Activated naive CD4-positive, alpha-beta T cell treated with anti-CD3 and anti-CD28 coated beads, Interleukin-2, amount 10 ng/mL, durations not matched to agents 7 days and 5 days (primary cell): ENCODE measurements at regions not wholly inside any gene's neighbourhood (a gene's known extent, or its start where the extent isn't known, plus 50 kb on each side); places are given as distances from the start of the nearest gene placed in this dataset.
A peak's percentile ranks its signal among the peaks of the same experiment; 100 is the strongest.

Experiments
- CTCF ChIA-PET: fragments of 350-600 bp; sonication (Branson Sonifier 250); formaldehyde crosslinking; loops from one replicate; lab custom pipeline; 2021; ENCODE audit warnings: antibody characterized with exemption; lab: Charles Lee
- DNase-seq: peaks from one replicate; pipeline ENCODE4 v3.0.0-alpha.2; 2020
- H3K27ac Mint-ChIP-seq: one replicate; pipeline ENCODE4 v1.8.0; 2021; ENCODE audit warnings: mild to moderate bottlenecking, moderate library complexity, mixed read lengths
- H3K27me3 Mint-ChIP-seq: one replicate; pipeline ENCODE4 v1.8.0; 2021; ENCODE audit warnings: mild to moderate bottlenecking, mixed read lengths
- H3K36me3 Mint-ChIP-seq: one replicate; pipeline ENCODE4 v1.8.0; 2021; ENCODE audit warnings: mixed read lengths
- H3K4me1 Mint-ChIP-seq: one replicate; pipeline ENCODE4 v1.8.0; 2021; ENCODE audit warnings: mixed read lengths
- H3K4me3 Mint-ChIP-seq: one replicate; pipeline ENCODE4 v1.8.0; 2021; ENCODE audit warnings: mild to moderate bottlenecking, moderate library complexity, mixed read lengths
- H3K9me3 Mint-ChIP-seq: one replicate; pipeline ENCODE4 v1.8.0; 2021; ENCODE audit warnings: mixed read lengths

- peaks cover 11% of the 10 kb centered on the region for H3K4me1 Mint-ChIP-seq
- peak; percentile 65 for DNase-seq
- H3K36me3 Mint-ChIP-seq, result no peaks in the 10 kb centered on the region
- H3K4me3 Mint-ChIP-seq, result no peak overlapping the region
- peaks cover 13% of the 10 kb centered on the region for H3K27me3 Mint-ChIP-seq
- no peak overlapping the region for H3K27ac Mint-ChIP-seq
- no peaks in the 10 kb centered on the region for H3K9me3 Mint-ChIP-seq
- CTCF ChIA-PET, result interaction anchor here (0.6 to 2.8 kb wide), 22 partner anchors 9 to 712 kb away, joined by 3 to 41 read pairs (median 3); no protein-coding TSS in a partner anchor
Measured at GRCh38 chr7:25069900-25070443, 55.1 kb downstream of the CYCS start.

- DNase-seq, result no peak
- Mint-ChIP-seq H3K9me3 (no peaks in the 10 kb centered on the region), H3K4me1 (peaks cover 11% of the 10 kb centered on the region), H3K4me3 (no peak overlapping the region), H3K27me3 (peaks cover 19% of the 10 kb centered on the region), H3K27ac (no peak overlapping the region), H3K36me3 (no peaks in the 10 kb centered on the region)
- CTCF ChIA-PET, result interaction anchor here (1.0 to 2.0 kb wide), 5 partner anchors 25 to 256 kb away, joined by 3 to 14 read pairs (median 7); no protein-coding TSS in a partner anchor
Measured at GRCh38 chr7:25068502-25069213, 56.4 kb downstream of the CYCS start.

DNA sequence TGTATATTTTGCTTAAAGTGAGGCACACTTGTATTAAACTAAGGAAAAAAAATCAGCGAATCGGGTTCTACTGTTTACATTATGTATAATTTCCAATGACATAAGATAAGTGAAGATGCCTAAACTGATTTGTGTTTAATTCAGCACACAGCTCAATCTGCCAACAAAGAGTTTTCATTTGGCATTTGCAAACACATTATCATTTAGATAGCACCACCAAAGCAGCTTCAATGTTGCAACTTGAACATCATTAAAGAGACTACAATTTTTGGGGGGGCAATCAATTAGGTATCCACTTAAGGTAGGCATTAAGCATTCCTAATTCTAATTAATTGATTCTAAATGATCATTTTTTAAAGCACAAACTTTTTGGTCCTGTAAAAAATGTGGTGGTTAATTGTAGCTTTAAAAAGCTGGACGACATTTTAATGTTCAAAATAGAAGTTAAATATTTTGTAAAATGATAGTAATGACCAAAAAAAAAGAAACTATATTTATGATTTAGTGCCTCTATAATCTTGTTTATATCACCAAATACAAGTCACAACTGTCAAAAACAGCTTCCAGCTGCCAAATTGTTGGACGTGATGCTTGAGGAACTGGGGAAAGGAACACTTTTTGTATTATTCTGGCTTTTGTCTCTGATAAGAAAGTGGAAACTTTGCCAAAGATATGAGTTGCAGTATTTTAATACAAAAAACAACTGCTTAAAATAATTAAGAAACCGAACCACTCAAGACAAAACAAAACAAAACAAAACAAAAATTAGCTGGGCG, 57.1 kb downstream of the CYCS start:
- no peak for DNase-seq
- Mint-ChIP-seq H3K36me3 (no peaks in the 10 kb centered on the region), H3K27ac (no peak overlapping the region), H3K27me3 (peaks cover 21% of the 10 kb centered on the region), H3K9me3 (no peaks in the 10 kb centered on the region), H3K4me1 (peaks cover 11% of the 10 kb centered on the region), H3K4me3 (no peak overlapping the region)
- CTCF ChIA-PET, result interaction anchor here (1.0 to 2.0 kb wide), 5 partner anchors 26 to 256 kb away, joined by 3 to 14 read pairs (median 7); no protein-coding TSS in a partner anchor

DNA sequence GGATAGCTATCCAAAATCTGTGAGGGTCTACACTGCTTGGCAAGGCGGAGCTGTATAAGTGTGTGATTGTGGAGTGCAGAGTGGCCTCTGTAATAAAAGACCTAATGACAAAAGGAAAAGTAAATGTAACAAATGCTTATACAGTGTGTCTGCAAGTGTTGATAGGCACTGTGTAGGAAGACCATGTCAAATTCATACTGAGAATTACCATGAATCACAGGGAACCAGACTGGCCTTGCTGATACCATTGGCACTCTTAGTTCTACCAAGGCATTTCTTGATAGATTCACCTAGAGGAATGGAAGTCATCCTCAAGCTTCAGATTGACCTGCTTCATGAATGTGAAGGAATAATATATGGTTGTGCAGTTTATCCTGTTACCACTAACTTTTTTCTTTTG, 58.8 kb downstream of the CYCS start:
- Mint-ChIP-seq H3K27ac (no peak overlapping the region), H3K9me3 (no peaks in the 10 kb centered on the region), H3K4me3 (no peak overlapping the region), H3K4me1 (peaks cover 11% of the 10 kb centered on the region), H3K27me3 (peaks cover 30% of the 10 kb centered on the region), H3K36me3 (no peaks in the 10 kb centered on the region)
- CTCF ChIA-PET, result interaction anchor here (1.2 to 2.1 kb wide), 4 partner anchors 84 to 255 kb away, joined by 3 to 5 read pairs (median 4); no protein-coding TSS in a partner anchor
- DNase-seq, result no peak

DNA sequence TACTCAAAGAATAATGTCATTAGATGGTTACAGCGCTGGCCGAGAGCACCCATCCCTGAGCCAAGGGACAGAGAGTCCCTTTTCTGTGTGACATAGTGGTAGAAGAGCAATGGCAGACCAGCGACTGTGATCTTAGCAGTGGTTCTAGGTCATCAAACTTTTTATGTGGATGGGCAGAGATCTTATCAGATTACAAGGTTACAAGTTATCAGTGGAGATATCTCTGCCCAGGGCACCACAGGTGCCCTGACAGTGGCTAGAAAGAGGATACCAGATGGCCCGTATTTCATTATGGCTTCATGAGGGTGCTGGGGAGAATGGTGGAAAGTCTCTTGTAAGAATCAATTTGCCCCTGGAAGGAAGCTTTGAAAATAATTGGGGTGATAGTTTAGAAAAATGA, 62.7 kb downstream of the CYCS start:
- Mint-ChIP-seq H3K9me3 (no peaks in the 10 kb centered on the region), H3K36me3 (no peaks in the 10 kb centered on the region), H3K4me3 (no peak overlapping the region), H3K4me1 (no peaks in the 10 kb centered on the region), H3K27ac (no peak overlapping the region), H3K27me3 (peaks cover 38% of the 10 kb centered on the region)
- CTCF ChIA-PET, result interaction anchor here (1.2 to 1.4 kb wide), 3 partner anchors 30 to 83 kb away, joined by 3 to 4 read pairs (median 3); partner anchors contain the start of gene OSBPL3
- no peak for DNase-seq

DNA sequence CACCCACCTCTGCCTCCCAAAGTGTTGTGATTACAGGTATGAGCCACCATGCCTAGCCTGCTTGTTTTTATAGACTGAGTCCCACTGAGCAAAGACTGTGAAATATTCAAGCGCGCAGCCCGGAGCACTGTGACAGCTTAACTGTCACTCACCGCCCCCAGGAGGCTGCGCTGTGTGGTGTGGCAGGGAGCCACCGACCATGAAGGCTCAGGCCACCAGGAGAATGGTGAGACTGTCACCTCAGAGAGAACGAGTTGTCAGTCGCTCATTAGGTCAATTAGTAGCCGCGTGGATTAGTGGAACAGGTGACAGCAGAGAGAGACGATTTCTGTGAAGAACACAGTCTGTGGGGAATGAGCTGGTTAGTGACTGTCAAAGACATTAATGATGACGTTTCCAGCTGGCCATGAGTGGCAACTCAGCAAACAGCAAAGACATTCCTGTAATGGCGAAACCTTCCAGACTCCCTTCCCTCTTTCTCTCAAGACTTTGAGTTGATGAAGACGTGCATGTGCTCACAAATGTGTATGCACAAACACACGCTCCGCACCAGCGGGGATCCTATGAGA, 64.5 kb downstream of the CYCS start:
- CTCF ChIA-PET, result interaction anchor here (0.6 to 1.2 kb wide), 5 partner anchors 9 to 248 kb away, joined by 3 read pairs; no protein-coding TSS in a partner anchor
- Mint-ChIP-seq H3K36me3 (no peaks in the 10 kb centered on the region), H3K4me3 (no peak overlapping the region), H3K27ac (no peak overlapping the region), H3K4me1 (no peaks in the 10 kb centered on the region), H3K9me3 (no peaks in the 10 kb centered on the region), H3K27me3 (peaks cover 46% of the 10 kb centered on the region)
- DNase-seq, result no peak

- H3K9me3 Mint-ChIP-seq, result no peaks in the 10 kb centered on the region
- no peak overlapping the region for H3K4me3 Mint-ChIP-seq
- CTCF ChIA-PET, result interaction anchor here (1.0 kb wide), 1 partner anchor 10 kb away, joined by 3 read pairs; no protein-coding TSS in a partner anchor
- no peak for DNase-seq
- H3K27me3 Mint-ChIP-seq, result peaks cover 51% of the 10 kb centered on the region
- H3K36me3 Mint-ChIP-seq, result no peaks in the 10 kb centered on the region
- no peaks in the 10 kb centered on the region for H3K4me1 Mint-ChIP-seq
- H3K27ac Mint-ChIP-seq, result no peak overlapping the region
Measured at GRCh38 chr7:25059576-25059975, 65.5 kb downstream of the CYCS start.

- H3K27me3 Mint-ChIP-seq, result peaks cover 49% of the 10 kb centered on the region
- H3K4me3 Mint-ChIP-seq, result no peak overlapping the region
- no peaks in the 10 kb centered on the region for H3K36me3 Mint-ChIP-seq
- CTCF ChIA-PET, result interaction anchor here (0.7 kb wide), 1 partner anchor 490 kb away, joined by 3 read pairs; no protein-coding TSS in a partner anchor
- DNase-seq, result no peak
- H3K27ac Mint-ChIP-seq, result no peak overlapping the region
- no peaks in the 10 kb centered on the region for H3K4me1 Mint-ChIP-seq
- H3K9me3 Mint-ChIP-seq, result no peaks in the 10 kb centered on the region
Measured at GRCh38 chr7:25056368-25056767, 68.7 kb downstream of the CYCS start.

- Mint-ChIP-seq H3K27me3 (peaks cover 46% of the 10 kb centered on the region), H3K4me1 (no peaks in the 10 kb centered on the region), H3K4me3 (no peak overlapping the region), H3K27ac (no peak overlapping the region), H3K9me3 (no peaks in the 10 kb centered on the region), H3K36me3 (no peaks in the 10 kb centered on the region)
- CTCF ChIA-PET, result interaction anchor here (0.7 kb wide), 1 partner anchor 489 kb away, joined by 3 read pairs; no protein-coding TSS in a partner anchor
- no peak for DNase-seq
Measured at GRCh38 chr7:25055520-25056220, 69.4 kb downstream of the CYCS start.

DNA sequence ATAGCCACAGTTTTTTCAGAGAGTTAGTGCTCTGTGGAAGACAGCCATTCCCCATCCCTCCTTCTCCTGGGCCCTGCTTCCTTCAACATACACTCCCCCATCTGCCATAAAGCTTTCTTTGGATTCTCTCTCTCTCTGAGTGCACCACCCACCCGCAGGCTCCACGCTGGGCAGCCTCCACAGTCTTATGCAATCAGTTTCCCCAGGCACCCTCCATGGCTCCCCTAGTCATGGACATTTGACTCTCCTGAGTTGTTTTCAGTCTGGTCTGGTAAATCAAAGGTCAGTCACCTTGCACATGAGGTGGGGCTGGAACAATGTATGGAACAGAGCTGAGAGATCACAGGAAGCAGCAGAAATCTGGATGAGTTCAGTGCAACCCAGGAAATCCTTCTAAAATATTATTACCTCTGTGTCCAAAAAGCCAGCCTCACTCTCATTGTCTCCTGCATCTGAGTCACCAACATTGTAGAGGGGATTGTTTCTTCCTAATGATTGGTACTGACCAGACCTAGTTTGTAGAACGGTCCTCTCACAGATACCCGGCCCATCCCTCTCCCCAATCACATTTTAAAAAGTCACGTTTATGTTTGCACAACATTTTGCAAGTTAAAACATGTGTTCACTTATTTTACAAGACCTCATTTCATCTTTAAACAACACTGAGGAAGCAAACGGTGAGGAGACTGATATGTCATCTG, 70.1 kb downstream of the CYCS start:
- Mint-ChIP-seq H3K36me3 (no peaks in the 10 kb centered on the region), H3K27ac (no peak overlapping the region), H3K4me1 (no peaks in the 10 kb centered on the region), H3K27me3 (peaks cover 43% of the 10 kb centered on the region), H3K4me3 (no peak overlapping the region), H3K9me3 (no peaks in the 10 kb centered on the region)
- CTCF ChIA-PET, result no interaction called here
- DNase-seq, result no peak

GRCh38 chr7:25050223-25050622, 70.2 kb upstream of the OSBPL3 start:
- Mint-ChIP-seq H3K27me3 (peaks cover 18% of the 10 kb centered on the region), H3K9me3 (no peaks in the 10 kb centered on the region), H3K27ac (no peak overlapping the region), H3K36me3 (no peaks in the 10 kb centered on the region), H3K4me3 (no peak overlapping the region), H3K4me1 (no peaks in the 10 kb centered on the region)
- CTCF ChIA-PET, result no interaction called here
- DNase-seq, result no peak

DNA sequence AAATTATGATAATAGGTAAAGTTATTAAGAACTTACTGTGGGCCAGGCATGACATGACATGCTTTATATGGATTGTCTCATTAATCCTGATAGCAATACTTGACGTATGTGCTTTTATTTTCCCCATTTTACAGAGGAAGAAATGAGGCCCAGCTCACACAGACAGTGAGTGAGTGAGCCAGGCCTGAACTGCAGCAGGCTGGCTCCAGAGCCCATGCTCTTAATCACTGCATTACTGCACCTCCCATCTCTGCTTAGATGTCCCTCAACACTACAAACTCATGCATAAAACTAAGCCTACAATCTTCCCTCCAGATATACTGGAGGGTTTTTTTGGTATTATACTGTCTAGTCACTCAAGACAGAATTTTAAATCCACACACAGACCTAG, 68.5 kb upstream of the OSBPL3 start:
- Mint-ChIP-seq H3K4me3 (no peak overlapping the region), H3K36me3 (no peaks in the 10 kb centered on the region), H3K4me1 (no peaks in the 10 kb centered on the region), H3K27me3 (peaks cover 2% of the 10 kb centered on the region), H3K27ac (no peak overlapping the region), H3K9me3 (no peaks in the 10 kb centered on the region)
- DNase-seq, result no peak
- CTCF ChIA-PET, result no interaction called here
